ENCODE measurements at regions not wholly inside any gene's neighbourhood (a gene's known extent, or its start where the extent isn't known, plus 50 kb on each side); places are given as distances from the start of the nearest gene placed in this dataset.
"Not testable (repeated sequence)": the region's sequence is repeated elsewhere in the genome, so short reads cannot be mapped to it uniquely, and the experiment has no call there.

- no peak for DNase-seq (ENCODE audit: extremely low spot score)
- no peak for TF ChIP-seq SUZ12 (IDR thresholded peaks at IDR 0.05)
- ChIA-PET CTCF (no interaction called here), POLR2A (no interaction called here)
Measured at GRCh38 chr2:175275539-175275938, 94.0 kb upstream of the ATP5MC3 start.

DNA sequence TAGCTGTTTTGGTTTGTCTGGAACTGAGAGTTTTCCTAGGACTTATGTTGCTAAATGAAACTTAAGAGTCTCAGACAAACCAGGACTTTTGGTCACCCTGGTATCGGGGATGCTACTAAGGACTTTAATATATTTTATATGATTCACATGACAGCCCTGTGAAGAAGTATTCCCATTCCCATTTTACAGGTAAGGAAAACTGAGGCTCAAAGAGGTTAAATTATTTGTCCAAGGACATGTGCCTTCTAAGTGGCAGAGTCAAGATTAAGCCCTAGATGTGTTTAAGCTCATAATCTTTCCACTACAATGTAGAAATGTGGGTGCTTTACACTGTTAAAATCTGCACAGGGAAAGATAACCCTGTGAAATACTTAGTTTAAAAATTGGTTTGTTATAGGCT lies 77.7 kb upstream of the ATP5MC3 start:
- TF ChIP-seq FOXK2 (IDR thresholded peaks at IDR 0.05) = no peak
- no peak for DNase-seq (ENCODE audit: extremely low spot score)
- ChIA-PET CTCF (interaction anchor here (4.2 kb wide), 1 partner anchor 8 kb away, joined by 17 read pairs; no protein-coding TSS in a partner anchor), POLR2A (no interaction called here)

GRCh38 chr2:175256806-175257585 lies 75.5 kb upstream of the ATP5MC3 start:
- TF ChIP-seq PKNOX1 (IDR thresholded peaks at IDR 0.05) (no peak), FOXK2 (IDR thresholded peaks at IDR 0.05) (no peak), L3MBTL2 (conservative IDR thresholded peaks at IDR 0.05) (no peak), FOXA1 (IDR thresholded peaks at IDR 0.05) (no peak), BHLHE40 (IDR thresholded peaks at IDR 0.05; ENCODE audit: borderline replicate concordance) (no peak), LEF1 (IDR thresholded peaks at IDR 0.05; ENCODE audit: borderline replicate concordance) (no peak), FOXM1 (IDR thresholded peaks at IDR 0.05; ENCODE audit: borderline replicate concordance) (no peak), HDGF (IDR thresholded peaks at IDR 0.05; ENCODE audit: borderline replicate concordance) (no peak), NFRKB (IDR thresholded peaks at IDR 0.05) (no peak), ELF4 (IDR thresholded peaks at IDR 0.05) (no peak), TARDBP (IDR thresholded peaks at IDR 0.05) (no peak), SP1 (IDR thresholded peaks at IDR 0.05) (no peak), SUZ12 (IDR thresholded peaks at IDR 0.05) (no peak), ZNF384 (IDR thresholded peaks at IDR 0.05) (no peak), ARNT (IDR thresholded peaks at IDR 0.05) (no peak)
- ChIA-PET CTCF (no interaction called here), POLR2A (no interaction called here)
- no peak for DNase-seq (ENCODE audit: extremely low spot score)

GRCh38 chr2:175256391-175256790 lies 74.9 kb upstream of the ATP5MC3 start:
- POLR2A ChIA-PET; CTCF ChIA-PET; DNase-seq (ENCODE audit: extremely low spot score): not testable (repeated sequence)

DNA sequence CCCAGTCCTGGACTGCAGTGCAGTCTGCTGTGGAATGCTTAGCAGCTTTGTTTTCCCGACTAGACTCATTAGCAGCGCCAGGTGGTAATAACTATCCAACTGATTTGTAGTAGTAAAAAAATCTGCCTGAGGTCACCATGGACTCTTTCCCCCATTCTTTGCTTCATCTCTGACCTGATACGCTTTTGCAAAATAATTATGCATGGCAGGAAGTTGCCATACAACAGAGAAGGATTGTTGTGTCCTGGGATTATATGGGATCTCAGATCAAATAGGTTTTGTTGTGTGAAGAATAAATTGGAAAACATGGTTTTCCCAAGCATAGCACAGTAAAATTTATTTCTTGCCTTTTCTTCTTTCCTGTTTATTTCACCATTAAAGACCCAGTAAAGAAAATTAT lies 72.4 kb upstream of the ATP5MC3 start:
- CTCF ChIA-PET = interaction anchor here (0.6 kb wide), 1 partner anchor 1015 kb away, joined by 4 read pairs; no protein-coding TSS in a partner anchor
- DNase-seq (ENCODE audit: extremely low spot score) = no peak
- POLR2A ChIA-PET = no interaction called here
- TF ChIP-seq PKNOX1 (IDR thresholded peaks at IDR 0.05) (no peak), L3MBTL2 (conservative IDR thresholded peaks at IDR 0.05) (no peak), LEF1 (IDR thresholded peaks at IDR 0.05; ENCODE audit: borderline replicate concordance) (no peak), ELF4 (IDR thresholded peaks at IDR 0.05) (no peak), HDGF (IDR thresholded peaks at IDR 0.05; ENCODE audit: borderline replicate concordance) (no peak), NFRKB (IDR thresholded peaks at IDR 0.05) (no peak), TARDBP (IDR thresholded peaks at IDR 0.05) (no peak), CTBP1 (IDR thresholded peaks at IDR 0.05; ENCODE audit: borderline replicate concordance) (no peak), FOXA1 (IDR thresholded peaks at IDR 0.05) (no peak), FOXK2 (IDR thresholded peaks at IDR 0.05) (no peak), FOXM1 (IDR thresholded peaks at IDR 0.05; ENCODE audit: borderline replicate concordance) (no peak), ARNT (IDR thresholded peaks at IDR 0.05) (no peak), BHLHE40 (IDR thresholded peaks at IDR 0.05; ENCODE audit: borderline replicate concordance) (no peak), ZNF384 (IDR thresholded peaks at IDR 0.05) (no peak)

DNA sequence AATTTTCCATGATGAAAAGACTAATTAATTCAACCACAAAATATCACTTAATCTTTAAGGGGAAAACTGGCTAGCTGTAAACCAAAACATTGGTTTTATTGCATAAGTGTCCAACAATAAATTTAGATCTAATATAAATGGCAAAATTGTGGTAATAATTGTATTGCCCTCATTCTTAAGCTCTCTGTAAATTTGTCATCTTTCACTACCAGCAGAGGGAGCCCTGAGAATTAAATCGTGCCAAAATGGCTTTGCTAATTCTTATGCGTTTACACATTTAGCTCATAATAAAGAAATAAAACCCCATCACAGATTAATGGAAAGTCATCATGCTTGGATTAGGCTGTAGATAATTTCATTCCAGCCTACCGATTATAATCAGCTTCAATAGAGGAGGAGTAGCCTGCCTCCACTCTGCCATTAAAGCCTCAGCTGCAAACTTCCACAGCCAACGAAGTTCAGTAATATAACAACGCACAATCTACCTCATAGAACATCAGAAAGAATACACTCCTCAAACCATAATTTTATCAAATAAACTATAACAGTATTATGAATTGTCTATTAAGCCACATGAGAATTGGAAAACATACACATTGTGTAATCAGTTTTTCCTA lies 70.0 kb upstream of the ATP5MC3 start:
- ChIA-PET CTCF (interaction anchor here (0.6 to 2.8 kb wide), 13 partner anchors 10 to 846 kb away, joined by 3 to 17 read pairs (median 4); no protein-coding TSS in a partner anchor), POLR2A (interaction anchor here (0.8 to 0.9 kb wide), 2 partner anchors 17 to 845 kb away, joined by 3 read pairs; no protein-coding TSS in a partner anchor)
- TF ChIP-seq CTBP1 (IDR thresholded peaks at IDR 0.05; ENCODE audit: borderline replicate concordance) (no peak), L3MBTL2 (conservative IDR thresholded peaks at IDR 0.05) (no peak), LEF1 (IDR thresholded peaks at IDR 0.05; ENCODE audit: borderline replicate concordance) (no peak), SUZ12 (IDR thresholded peaks at IDR 0.05) (no peak), ARNT (IDR thresholded peaks at IDR 0.05) (no peak), NFRKB (IDR thresholded peaks at IDR 0.05) (no peak), SP1 (IDR thresholded peaks at IDR 0.05) (no peak), FOXA1 (IDR thresholded peaks at IDR 0.05) (no peak), TARDBP (IDR thresholded peaks at IDR 0.05) (no peak)
- peak; percentile 25 for DNase-seq (ENCODE audit: extremely low spot score)

- no peak for DNase-seq (ENCODE audit: extremely low spot score)
- POLR2A ChIA-PET = no interaction called here
- TF ChIP-seq FOXA1 (IDR thresholded peaks at IDR 0.05) (no peak), LEF1 (IDR thresholded peaks at IDR 0.05; ENCODE audit: borderline replicate concordance) (no peak), CTBP1 (IDR thresholded peaks at IDR 0.05; ENCODE audit: borderline replicate concordance) (no peak), SP1 (IDR thresholded peaks at IDR 0.05) (no peak), TARDBP (IDR thresholded peaks at IDR 0.05) (no peak), FOXK2 (IDR thresholded peaks at IDR 0.05) (no peak), SUZ12 (IDR thresholded peaks at IDR 0.05) (no peak), ZNF384 (IDR thresholded peaks at IDR 0.05) (no peak), L3MBTL2 (conservative IDR thresholded peaks at IDR 0.05) (no peak), BHLHE40 (IDR thresholded peaks at IDR 0.05; ENCODE audit: borderline replicate concordance) (no peak), ARNT (IDR thresholded peaks at IDR 0.05) (no peak), HDGF (IDR thresholded peaks at IDR 0.05; ENCODE audit: borderline replicate concordance) (no peak), FOXM1 (IDR thresholded peaks at IDR 0.05; ENCODE audit: borderline replicate concordance) (no peak), PKNOX1 (IDR thresholded peaks at IDR 0.05) (no peak), ELF4 (IDR thresholded peaks at IDR 0.05) (no peak), NFRKB (IDR thresholded peaks at IDR 0.05) (no peak)
- CTCF ChIA-PET = no interaction called here
Measured at GRCh38 chr2:175247159-175247558, 65.6 kb upstream of the ATP5MC3 start.
